ENCODE measurements at regions not wholly inside any gene's neighbourhood (a gene's known extent, or its start where the extent isn't known, plus 50 kb on each side); places are given as distances from the start of the nearest gene placed in this dataset.

- Mint-ChIP-seq H3K9me3 (ENCODE audit: unreplicated experiment) (peaks cover 4% of the 10 kb centered on the region), H3K27ac (ENCODE audit: unreplicated experiment) (peak overlapping the region; percentile 5), H3K27me3 (ENCODE audit: unreplicated experiment) (no peaks in the 10 kb centered on the region), H3K36me3 (ENCODE audit: unreplicated experiment) (no peaks in the 10 kb centered on the region), H3K4me1 (ENCODE audit: unreplicated experiment) (peaks cover 23% of the 10 kb centered on the region), H3K4me3 (ENCODE audit: unreplicated experiment) (no peak overlapping the region)
- TF ChIP-seq CTCF (IDR thresholded peaks at IDR 0.05): no peak
- no peak for DNase-seq (ENCODE audit: extremely low spot score, unreplicated experiment)
Observed at GRCh38 chr4:54368281-54369265, 139.5 kb downstream of the PDGFRA start.

GRCh38 chr4:54371173-54371572 is 142.1 kb downstream of the PDGFRA start:
- H3K9me3 Mint-ChIP-seq (ENCODE audit: unreplicated experiment): peaks cover 4% of the 10 kb centered on the region
- no peaks in the 10 kb centered on the region for H3K27me3 Mint-ChIP-seq (ENCODE audit: unreplicated experiment)
- no peak overlapping the region for H3K4me3 Mint-ChIP-seq (ENCODE audit: unreplicated experiment)
- DNase-seq (ENCODE audit: extremely low spot score, unreplicated experiment): no peak
- H3K36me3 Mint-ChIP-seq (ENCODE audit: unreplicated experiment): no peaks in the 10 kb centered on the region
- peaks cover 28% of the 10 kb centered on the region for H3K4me1 Mint-ChIP-seq (ENCODE audit: unreplicated experiment)
- no peak for TF ChIP-seq CTCF (IDR thresholded peaks at IDR 0.05)
- peak overlapping the region; percentile 9 for H3K27ac Mint-ChIP-seq (ENCODE audit: unreplicated experiment)

GRCh38 chr4:54372951-54373350 is 143.9 kb downstream of the PDGFRA start:
- DNase-seq (ENCODE audit: extremely low spot score, unreplicated experiment): no peak
- TF ChIP-seq CTCF (IDR thresholded peaks at IDR 0.05): no peak
- Mint-ChIP-seq H3K9me3 (ENCODE audit: unreplicated experiment) (peaks cover 4% of the 10 kb centered on the region), H3K4me1 (ENCODE audit: unreplicated experiment) (peaks cover 35% of the 10 kb centered on the region), H3K27ac (ENCODE audit: unreplicated experiment) (no peak overlapping the region), H3K36me3 (ENCODE audit: unreplicated experiment) (no peaks in the 10 kb centered on the region), H3K27me3 (ENCODE audit: unreplicated experiment) (no peaks in the 10 kb centered on the region), H3K4me3 (ENCODE audit: unreplicated experiment) (no peak overlapping the region)

GRCh38 chr4:54373718-54374210 is 144.7 kb downstream of the PDGFRA start:
- no peak for TF ChIP-seq CTCF (IDR thresholded peaks at IDR 0.05)
- no peak overlapping the region for H3K4me3 Mint-ChIP-seq (ENCODE audit: unreplicated experiment)
- H3K36me3 Mint-ChIP-seq (ENCODE audit: unreplicated experiment): no peaks in the 10 kb centered on the region
- no peak for DNase-seq (ENCODE audit: extremely low spot score, unreplicated experiment)
- no peaks in the 10 kb centered on the region for H3K27me3 Mint-ChIP-seq (ENCODE audit: unreplicated experiment)
- H3K27ac Mint-ChIP-seq (ENCODE audit: unreplicated experiment): no peak overlapping the region
- peaks cover 7% of the 10 kb centered on the region for H3K9me3 Mint-ChIP-seq (ENCODE audit: unreplicated experiment)
- peaks cover 36% of the 10 kb centered on the region for H3K4me1 Mint-ChIP-seq (ENCODE audit: unreplicated experiment)

- Mint-ChIP-seq H3K4me3 (ENCODE audit: unreplicated experiment) (no peak overlapping the region), H3K36me3 (ENCODE audit: unreplicated experiment) (no peaks in the 10 kb centered on the region), H3K4me1 (ENCODE audit: unreplicated experiment) (peaks cover 19% of the 10 kb centered on the region), H3K27ac (ENCODE audit: unreplicated experiment) (peak overlapping the region; percentile 35), H3K27me3 (ENCODE audit: unreplicated experiment) (no peaks in the 10 kb centered on the region), H3K9me3 (ENCODE audit: unreplicated experiment) (peaks cover 11% of the 10 kb centered on the region)
- no peak for DNase-seq (ENCODE audit: extremely low spot score, unreplicated experiment)
- no peak for TF ChIP-seq CTCF (IDR thresholded peaks at IDR 0.05)
Observed at GRCh38 chr4:54378461-54378860, 149.4 kb downstream of the PDGFRA start.

All from osteocyte (in vitro differentiated cells).